Activated CD4-positive, alpha-beta T cell treated with anti-CD3 and anti-CD28 coated beads, Interleukin-2, Interleukin-4, amounts not matched to agents 100 ng/mL and 50 ng/mL, durations not matched to agents 16 hours and 8 hours (primary cell): ENCODE measurements at regions not wholly inside any gene's neighbourhood (a gene's known extent, or its start where the extent isn't known, plus 50 kb on each side); places are given as distances from the start of the nearest gene placed in this dataset.

Experiments used
- DNase-seq: peaks from one replicate; pipeline ENCODE4 v3.0.0-alpha.2; 2020; ENCODE audit warnings: low spot score

GRCh38 chr2:136179602-136179975, 61.6 kb upstream of the CXCR4 start:
- no peak for DNase-seq

GRCh38 chr2:136178941-136179601, 61.1 kb upstream of the CXCR4 start:
- DNase-seq: no peak

GRCh38 chr2:136175868-136176267, 57.9 kb upstream of the CXCR4 start:
- DNase-seq: no peak

- no peak for DNase-seq
These were observed 57.5 kb upstream of the CXCR4 start for GRCh38 chr2:136175466-136175865.

GRCh38 chr2:136173126-136173525, 55.2 kb upstream of the CXCR4 start:
- DNase-seq: no peak

- no peak for DNase-seq
These were observed 53.3 kb upstream of the CXCR4 start for GRCh38 chr2:136171223-136171622.

GRCh38 chr2:136168720-136169119, 50.8 kb upstream of the CXCR4 start:
- DNase-seq: no peak

- no peak for DNase-seq
These were observed 49.9 kb upstream of the CXCR4 start for GRCh38 chr2:136167721-136168475.
